ENCODE measurements at regions not wholly inside any gene's neighbourhood (a gene's known extent, or its start where the extent isn't known, plus 50 kb on each side); places are given as distances from the start of the nearest gene placed in this dataset.

DNA sequence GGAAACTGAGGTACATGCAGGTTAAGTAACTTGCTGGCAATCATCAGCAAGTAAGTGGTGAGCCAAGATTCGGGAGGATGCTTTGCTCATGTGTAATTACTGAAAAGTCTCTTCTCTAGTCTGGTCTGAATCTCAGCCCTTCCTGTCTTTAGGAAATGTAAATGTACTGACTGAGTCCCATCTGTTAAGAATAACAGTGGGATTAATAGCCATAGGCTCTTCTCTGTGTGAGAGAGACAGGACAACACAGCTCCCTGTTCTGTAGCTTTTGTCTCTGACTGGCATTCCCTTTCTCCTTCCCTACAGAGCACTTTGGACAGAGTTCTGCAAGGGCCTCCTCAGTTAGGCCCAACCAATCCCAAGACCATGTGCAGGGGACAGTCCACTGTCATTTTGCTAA lies 131.3 kb upstream of the OGFRL1 start:
- Histone ChIP-seq H3K27ac (no peak overlapping the region), H3K4me3 (no peak overlapping the region)
- DNase-seq (ENCODE audit: low spot score), result no peak
- TF ChIP-seq CTCF (IDR thresholded peaks at IDR 0.05), result no peak

GRCh38 chr6:71164890-71165289 lies 123.7 kb upstream of the OGFRL1 start:
- TF ChIP-seq CTCF (IDR thresholded peaks at IDR 0.05), result no peak
- Histone ChIP-seq H3K27ac (no peak overlapping the region), H3K4me3 (no peak overlapping the region)
- DNase-seq (ENCODE audit: low spot score), result no peak

DNA sequence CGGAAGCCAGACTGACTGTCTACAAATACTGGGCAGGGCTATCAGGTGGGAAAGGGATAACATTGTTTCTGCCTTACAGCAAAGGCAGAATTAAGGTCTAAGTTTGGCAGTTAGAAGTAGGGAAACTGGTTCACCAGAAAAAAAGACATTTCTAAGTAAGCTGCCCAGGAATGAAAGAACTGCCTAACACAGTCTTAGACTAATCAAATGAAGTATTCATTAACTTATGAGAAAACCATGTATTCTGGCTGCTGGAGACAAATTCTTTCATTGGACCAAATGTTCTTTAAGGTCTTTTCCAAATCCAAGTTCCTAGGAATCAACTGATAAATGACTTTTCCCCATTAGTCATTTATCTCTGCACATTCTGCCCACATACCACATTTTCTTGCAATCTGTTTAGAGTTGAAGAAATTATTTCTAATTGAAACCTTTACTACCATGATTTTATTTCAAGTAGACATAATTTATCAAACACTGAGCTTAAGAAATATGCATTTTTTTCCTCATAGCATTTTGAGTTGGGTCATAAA lies 120.3 kb upstream of the OGFRL1 start:
- no peak for TF ChIP-seq CTCF (IDR thresholded peaks at IDR 0.05)

GRCh38 chr6:71171497-71172070 lies 117.0 kb upstream of the OGFRL1 start:
- no peak overlapping the region for H3K4me3 ChIP-seq
- DNase-seq (ENCODE audit: low spot score), result no peak

More for the DNA sequence above, 120.3 kb upstream of the OGFRL1 start:
- DNase-seq (ENCODE audit: low spot score), result no peak
- Histone ChIP-seq H3K27ac (no peak overlapping the region), H3K4me3 (no peak overlapping the region)

DNA sequence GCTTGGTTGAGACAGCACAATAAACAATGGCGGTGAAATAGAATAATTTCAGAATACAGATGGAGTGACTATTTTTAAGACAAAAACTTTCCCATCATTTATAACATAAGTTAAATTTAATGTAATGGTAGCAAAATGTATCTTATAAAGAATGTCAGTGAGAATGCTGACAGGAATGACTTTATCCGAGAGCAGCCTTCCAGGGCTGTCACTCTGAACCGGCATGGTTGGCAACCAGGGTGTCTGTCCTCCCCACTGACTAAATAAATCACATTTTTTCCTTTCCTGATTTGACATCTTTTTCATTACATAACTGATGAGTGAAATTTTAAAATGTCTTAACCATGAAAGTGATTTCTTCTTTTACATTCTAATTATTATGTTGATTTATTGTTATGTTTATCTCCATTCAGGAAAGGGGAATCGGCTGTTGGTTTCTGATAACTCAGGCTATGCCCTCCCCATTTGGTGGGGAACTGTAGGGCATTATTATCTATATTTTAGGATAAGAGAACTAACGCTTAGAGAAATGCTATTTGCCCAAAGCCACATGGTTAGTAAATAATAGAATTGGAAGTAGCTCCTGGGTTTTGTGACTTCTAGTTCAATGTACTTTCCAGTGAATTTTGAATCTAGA lies 109.2 kb upstream of the OGFRL1 start:
- DNase-seq (ENCODE audit: low spot score), result no peak
- no peak for TF ChIP-seq CTCF (IDR thresholded peaks at IDR 0.05)
- Histone ChIP-seq H3K27ac (no peak overlapping the region), H3K4me3 (no peak overlapping the region)

More at GRCh38 chr6:71171497-71172070, 117.0 kb upstream of the OGFRL1 start:
- TF ChIP-seq CTCF (IDR thresholded peaks at IDR 0.05), result no peak
- H3K27ac ChIP-seq, result no peak overlapping the region

DNA sequence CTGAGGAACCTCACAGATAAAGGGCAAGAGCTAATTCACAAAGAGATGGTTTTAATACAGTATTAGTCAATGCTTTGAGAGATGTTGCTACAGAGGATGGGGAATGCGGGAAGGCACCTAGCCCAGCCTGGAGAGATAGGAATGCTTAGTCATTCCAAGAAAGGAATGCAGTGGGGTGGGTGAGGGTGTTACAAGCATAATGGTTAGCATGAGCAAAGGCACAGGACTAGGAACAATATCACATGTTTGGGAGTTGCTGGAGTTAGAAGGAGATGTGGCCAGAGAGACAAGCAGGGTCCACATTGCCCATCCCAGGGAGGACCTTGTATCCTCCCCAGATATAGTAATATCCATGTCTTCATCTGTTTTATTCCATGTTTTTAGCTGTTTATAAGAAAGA lies 107.0 kb upstream of the OGFRL1 start:
- Histone ChIP-seq H3K27ac (no peak overlapping the region), H3K4me3 (no peak overlapping the region)
- DNase-seq (ENCODE audit: low spot score), result no peak
- no peak for TF ChIP-seq CTCF (IDR thresholded peaks at IDR 0.05)

DNA sequence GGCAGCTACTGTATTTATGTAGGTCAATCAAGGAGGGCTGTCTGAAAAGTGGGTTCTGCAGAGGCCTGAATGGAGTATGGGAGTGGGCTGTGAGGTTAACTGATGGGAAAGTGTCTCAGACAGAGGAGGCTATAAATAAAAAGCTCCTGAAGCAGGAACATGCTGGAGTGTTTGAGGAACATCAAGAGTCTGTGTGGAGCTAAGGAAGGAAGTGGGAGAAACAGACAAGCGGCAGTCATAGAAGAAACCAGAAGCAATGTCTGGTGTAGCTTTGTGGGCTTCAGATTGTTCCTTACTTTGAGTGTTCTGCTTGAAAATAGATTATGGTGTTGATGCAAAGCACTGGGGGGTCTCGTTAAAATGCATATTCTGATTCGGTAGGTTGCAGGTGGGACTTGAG lies 101.5 kb upstream of the OGFRL1 start:
- DNase-seq (ENCODE audit: low spot score), result no peak
- Histone ChIP-seq H3K4me3 (no peak overlapping the region), H3K27ac (no peak overlapping the region)
- TF ChIP-seq CTCF (IDR thresholded peaks at IDR 0.05), result no peak

All from coronary artery (tissue), 2 donors.